Frontal cortex (tissue), 3 donors: ENCODE measurements at regions not wholly inside any gene's neighbourhood (a gene's known extent, or its start where the extent isn't known, plus 50 kb on each side); places are given as distances from the start of the nearest gene placed in this dataset.

Experiments
- DNase-seq, 2 donors: peaks; one replicate each; pipeline ENCODE4 v3.0.0; 2012; ENCODE audit warnings: low spot score in 2 of 2
- FAIRE-seq: peaks from 2 replicates; lab custom pipeline; 2012; peaks lifted over from hg19 to GRCh38; lab: Jason Lieb, UNC
- donor health status: control.
- donor health status: control.
- donor health status: control.

GRCh38 chr6:131381709-131382093, 191.3 kb upstream of the ARG1 start:
- FAIRE-seq (no peak), DNase-seq (no peak)

GRCh38 chr6:131382631-131383030, 190.4 kb upstream of the ARG1 start:
- DNase-seq, result no peak
- no peak for FAIRE-seq

- FAIRE-seq (no peak), DNase-seq (no peak)
These were observed 189.3 kb upstream of the ARG1 start for GRCh38 chr6:131383421-131384411.

GRCh38 chr6:131387562-131388447, 185.2 kb upstream of the ARG1 start:
- FAIRE-seq (no peak), DNase-seq (no peak)

GRCh38 chr6:131390322-131390721, 182.7 kb upstream of the ARG1 start:
- no peak for FAIRE-seq

GRCh38 chr6:131391116-131391515, 181.9 kb upstream of the ARG1 start:
- FAIRE-seq, result no peak

More at GRCh38 chr6:131390322-131390721, 182.7 kb upstream of the ARG1 start:
- no peak for DNase-seq

GRCh38 chr6:131393433-131393832, 179.6 kb upstream of the ARG1 start:
- DNase-seq (no peak), FAIRE-seq (no peak)

More at GRCh38 chr6:131391116-131391515, 181.9 kb upstream of the ARG1 start:
- no peak for DNase-seq

- FAIRE-seq (no peak), DNase-seq (no peak)
These were observed 178.1 kb upstream of the ARG1 start for GRCh38 chr6:131394768-131395432.

- DNase-seq (no peak), FAIRE-seq (no peak)
These were observed 174.8 kb upstream of the ARG1 start for GRCh38 chr6:131398176-131398575.

GRCh38 chr6:131399433-131399832, 173.6 kb upstream of the ARG1 start:
- no peak for DNase-seq
- FAIRE-seq, result no peak

- FAIRE-seq (no peak), DNase-seq (no peak)
These were observed 172.8 kb upstream of the ARG1 start for GRCh38 chr6:131400054-131400778.

- no peak for FAIRE-seq
These were observed 172.1 kb upstream of the ARG1 start for GRCh38 chr6:131400779-131401496.

GRCh38 chr6:131408811-131409210, 164.2 kb upstream of the ARG1 start:
- DNase-seq (no peak), FAIRE-seq (no peak)

More at GRCh38 chr6:131400779-131401496, 172.1 kb upstream of the ARG1 start:
- no peak for DNase-seq

GRCh38 chr6:131410785-131411184, 162.2 kb upstream of the ARG1 start:
- FAIRE-seq (no peak), DNase-seq (no peak)

- FAIRE-seq, result no peak
These were observed 159.8 kb upstream of the ARG1 start for GRCh38 chr6:131412960-131413830.

GRCh38 chr6:131413831-131414191, 159.2 kb upstream of the ARG1 start:
- DNase-seq, result no peak
- FAIRE-seq, result no peak

More at GRCh38 chr6:131412960-131413830, 159.8 kb upstream of the ARG1 start:
- DNase-seq, result no peak

- FAIRE-seq (no peak), DNase-seq (no peak)
These were observed 158.1 kb upstream of the ARG1 start for GRCh38 chr6:131414956-131415355.

GRCh38 chr6:131418441-131418840, 154.6 kb upstream of the ARG1 start:
- DNase-seq, result no peak
- FAIRE-seq, result no peak
